Psoas muscle (tissue), 7 donors: ENCODE measurements at regions not wholly inside any gene's neighbourhood (a gene's known extent, or its start where the extent isn't known, plus 50 kb on each side); places are given as distances from the start of the nearest gene placed in this dataset.

Source experiments
- ATAC-seq, 4 donors: fragments of 200-7000 bp; cut with Tn5 transposase; one replicate each; pipeline ENCODE4 v1.9.1; 2020; ENCODE audit warnings: moderate library complexity in 3 of 4, mild to moderate bottlenecking in 2 of 4
- DNase-seq, 2 donors: peaks; one replicate each; pipeline ENCODE4 v3.0.0-alpha.2; 2020
- H3K27ac ChIP-seq: fragments of 200-600 bp; one replicate; pipeline ENCODE4 v1.8.0; 2022
- H3K27me3 ChIP-seq, 3 donors: fragments of 200-600 bp in 1 of 3; one replicate each; pipeline versions ENCODE4 v1.6.1 to v1.8.0; 2013 to 2022; ENCODE audit warnings: low read length in 2 of 3, mild to moderate bottlenecking in 2 of 3, moderate library complexity in 1 of 3; ENCODE audit not compliant: insufficient read depth in 3 of 3
- H3K36me3 ChIP-seq, 2 donors: fragments of 200-600 bp in 1 of 2; one replicate each; pipeline versions ENCODE4 v1.6.1 to v1.8.0; 2013 to 2022; ENCODE audit warnings: low read depth in 1 of 2, mild to moderate bottlenecking in 1 of 2, moderate library complexity in 1 of 2; ENCODE audit not compliant: insufficient read depth in 1 of 2
- H3K4me1 ChIP-seq: fragments of 200-600 bp; one replicate; pipeline ENCODE4 v1.8.0; 2022
- H3K4me3 ChIP-seq: fragments of 200-600 bp; one replicate; pipeline ENCODE4 v1.8.0; 2022; ENCODE audit warnings: mild to moderate bottlenecking
- H3K9me3 ChIP-seq: fragments of 200-600 bp; one replicate; pipeline ENCODE4 v1.8.0; 2022
- WGBS, 3 donors: extraction: QIAGEN DNeasy Blood & Tissue Kit; methylation state at CpG; one replicate each; pipeline versions ENCODE4 v1.1.6 to v1.1.7; 2013; 5-methylcytosine and 5-hydroxymethylcytosine counted together
- intact Hi-C, 2 donors: fragments of 100-400 bp; cut with DNase I; formaldehyde crosslinking; loops; one replicate each; pipeline versions ENCODE4 v1.11.0 to v1.14.2; 2022
- TF ChIP-seq, protein P1 (sequence below): fragments of 200-600 bp; IDR thresholded peaks from one replicate; pipeline ENCODE4 v1.8.0; 2022; ENCODE audit warnings: antibody characterized with exemption
- donor health status: healthy with polysubstance abuse.
- donor health status: DM: no; HTN: no; CAD: no; lungs with moderate emphysema.
- donor health status: Bipolar disorder and iron deficiency.
- donor health status: healthy.
- donor health status: DM: yes; HTN: yes; CAD: no.
- donor health status: DM: no; HTN: no; CAD: no.
- donor health status: DM: yes; HTN: yes; CAD: no.

DNA sequence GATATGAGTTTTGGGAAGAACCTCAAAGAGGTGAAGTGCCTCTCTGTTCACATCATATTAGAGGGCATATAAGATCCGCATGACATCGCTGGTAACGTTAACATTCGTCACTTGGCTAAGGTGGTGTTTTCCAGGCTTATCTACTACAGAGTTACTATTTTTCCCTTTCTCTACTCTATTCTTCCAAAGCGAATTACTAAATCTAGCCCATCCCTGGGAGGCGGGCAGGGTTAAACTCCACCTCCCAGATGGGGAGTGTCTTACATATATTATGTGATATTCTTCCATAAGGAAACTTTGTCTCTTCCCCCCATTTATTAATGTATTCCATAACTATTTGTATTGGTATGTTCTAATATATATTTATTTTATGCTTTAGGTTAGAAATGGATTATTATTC lies 293.9 kb downstream of the CYRIA start:
- no peak for ATAC-seq
- no peaks in the 10 kb centered on the region for H3K4me1 ChIP-seq
- no peak overlapping the region for H3K4me3 ChIP-seq
- H3K27me3 ChIP-seq, result no peaks in the 10 kb centered on the region
- peaks cover 3% of the 10 kb centered on the region for H3K9me3 ChIP-seq
- TF ChIP-seq, protein P1, sequence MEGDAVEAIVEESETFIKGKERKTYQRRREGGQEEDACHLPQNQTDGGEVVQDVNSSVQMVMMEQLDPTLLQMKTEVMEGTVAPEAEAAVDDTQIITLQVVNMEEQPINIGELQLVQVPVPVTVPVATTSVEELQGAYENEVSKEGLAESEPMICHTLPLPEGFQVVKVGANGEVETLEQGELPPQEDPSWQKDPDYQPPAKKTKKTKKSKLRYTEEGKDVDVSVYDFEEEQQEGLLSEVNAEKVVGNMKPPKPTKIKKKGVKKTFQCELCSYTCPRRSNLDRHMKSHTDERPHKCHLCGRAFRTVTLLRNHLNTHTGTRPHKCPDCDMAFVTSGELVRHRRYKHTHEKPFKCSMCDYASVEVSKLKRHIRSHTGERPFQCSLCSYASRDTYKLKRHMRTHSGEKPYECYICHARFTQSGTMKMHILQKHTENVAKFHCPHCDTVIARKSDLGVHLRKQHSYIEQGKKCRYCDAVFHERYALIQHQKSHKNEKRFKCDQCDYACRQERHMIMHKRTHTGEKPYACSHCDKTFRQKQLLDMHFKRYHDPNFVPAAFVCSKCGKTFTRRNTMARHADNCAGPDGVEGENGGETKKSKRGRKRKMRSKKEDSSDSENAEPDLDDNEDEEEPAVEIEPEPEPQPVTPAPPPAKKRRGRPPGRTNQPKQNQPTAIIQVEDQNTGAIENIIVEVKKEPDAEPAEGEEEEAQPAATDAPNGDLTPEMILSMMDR, result no peak
- intact Hi-C loops, result no loop called here
- 95% methylated on average over 6 of the region's 6 CpGs for WGBS, 3 donors
- no peaks in the 10 kb centered on the region for H3K36me3 ChIP-seq
- H3K27ac ChIP-seq, result no peak overlapping the region
- DNase-seq, result no peak

DNA sequence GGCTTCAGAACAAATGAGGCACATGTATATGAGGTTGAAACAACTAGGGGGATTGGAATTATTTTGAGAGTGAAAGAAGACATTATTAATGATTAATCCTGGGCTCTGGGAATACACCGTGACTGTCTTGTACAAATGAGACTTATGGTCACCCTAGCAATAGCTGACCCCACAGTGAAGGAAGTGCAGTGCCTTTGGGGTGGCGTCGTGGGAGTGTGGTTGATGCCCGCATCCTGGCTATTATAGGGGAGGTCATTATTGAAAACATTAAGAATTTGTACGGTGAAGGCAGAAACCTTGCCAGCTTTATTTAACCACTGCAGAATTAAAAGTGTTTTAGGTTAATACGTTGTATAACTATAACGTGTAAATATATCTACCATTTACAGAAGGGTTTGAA lies 296.7 kb downstream of the CYRIA start:
- intact Hi-C loops, result no loop called here
- Histone ChIP-seq H3K4me1 (no peaks in the 10 kb centered on the region), H3K36me3 (no peaks in the 10 kb centered on the region), H3K27ac (no peak overlapping the region), H3K27me3 (no peaks in the 10 kb centered on the region), H3K9me3 (peaks cover 3% of the 10 kb centered on the region), H3K4me3 (no peak overlapping the region)
- TF ChIP-seq, protein P1, result no peak
- WGBS, 3 donors, result 90 to 93% (median 93%) methylated on average over 7 of the region's 7 CpGs
- DNase-seq, result no peak
- no peak for ATAC-seq

DNA sequence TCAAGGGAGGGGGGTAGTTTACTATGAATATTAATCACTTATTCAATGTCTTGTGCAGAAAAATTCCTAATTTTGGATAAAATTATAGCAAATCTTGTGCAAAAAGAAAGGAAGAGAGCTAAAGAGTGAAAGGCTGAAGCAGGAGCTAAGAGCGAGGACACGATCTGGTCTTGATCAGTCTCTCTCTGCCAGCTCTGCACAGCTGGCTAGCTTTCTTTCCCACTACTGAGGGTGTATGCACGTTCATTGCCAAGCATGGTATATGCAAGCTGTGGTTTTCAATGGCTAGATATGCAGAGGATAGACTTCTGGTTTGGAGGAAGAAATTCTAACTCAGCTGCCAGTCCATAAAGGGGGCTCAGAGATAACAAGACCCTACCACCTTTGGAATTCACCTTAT lies 297.3 kb downstream of the CYRIA start:
- TF ChIP-seq, protein P1, result no peak
- ATAC-seq (no peak), DNase-seq (no peak)
- Histone ChIP-seq H3K27me3 (no peaks in the 10 kb centered on the region), H3K36me3 (no peaks in the 10 kb centered on the region), H3K27ac (no peak overlapping the region), H3K4me3 (no peak overlapping the region), H3K4me1 (no peaks in the 10 kb centered on the region), H3K9me3 (peaks cover 3% of the 10 kb centered on the region)
- WGBS, 3 donors, result 49 to 72% (median 58%) methylated on average over 3 of the region's 3 CpGs
- intact Hi-C loops, result no loop called here

DNA sequence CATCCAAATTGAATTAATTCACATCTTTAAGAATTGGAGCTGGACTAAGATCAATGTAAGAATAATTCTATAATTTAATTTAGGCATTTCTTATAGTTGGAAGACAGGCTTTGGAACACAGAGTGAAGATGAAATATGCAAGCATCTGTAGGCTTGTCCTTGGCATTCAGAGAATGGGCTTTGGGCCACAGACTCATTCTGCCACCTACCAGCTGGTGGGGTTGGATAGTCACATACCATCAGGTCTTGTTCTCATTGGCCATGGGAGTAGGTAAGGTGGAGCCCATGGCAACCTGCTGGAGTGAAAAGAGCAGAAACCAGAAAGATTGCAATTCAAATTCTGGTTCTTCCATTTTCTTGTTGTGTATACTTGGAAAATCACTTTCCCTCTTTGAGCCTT lies 300.3 kb downstream of the CYRIA start:
- Histone ChIP-seq H3K27ac (no peak overlapping the region), H3K9me3 (no peaks in the 10 kb centered on the region), H3K4me1 (no peaks in the 10 kb centered on the region), H3K36me3 (no peaks in the 10 kb centered on the region), H3K4me3 (no peak overlapping the region), H3K27me3 (no peaks in the 10 kb centered on the region)
- intact Hi-C loops, result no loop called here
- TF ChIP-seq, protein P1, result no peak
- no peak for ATAC-seq
- no peak for DNase-seq

- intact Hi-C loops, result no loop called here
- H3K36me3 ChIP-seq, result no peaks in the 10 kb centered on the region
- TF ChIP-seq, protein P1, result no peak
- 75 to 87% (median 86%) methylated on average over 3 of the region's 3 CpGs for WGBS, 3 donors
- no peak overlapping the region for H3K4me3 ChIP-seq
- DNase-seq (no peak), ATAC-seq (no peak)
- no peaks in the 10 kb centered on the region for H3K27me3 ChIP-seq
- no peak overlapping the region for H3K27ac ChIP-seq
- no peaks in the 10 kb centered on the region for H3K9me3 ChIP-seq
- H3K4me1 ChIP-seq, result no peaks in the 10 kb centered on the region
Observed at GRCh38 chr2:16363581-16363980, 302.1 kb downstream of the CYRIA start.
